ENCODE measurements at regions not wholly inside any gene's neighbourhood (a gene's known extent, or its start where the extent isn't known, plus 50 kb on each side); places are given as distances from the start of the nearest gene placed in this dataset.

GRCh38 chr1:198864695-198865094, 225.9 kb downstream of the PTPRC start:
- no peak for TF ChIP-seq GABPA (IDR thresholded peaks at IDR 0.05; ENCODE audit: low read depth)
- TF ChIP-seq CTCF (IDR thresholded peaks at IDR 0.05; ENCODE audit: insufficient read depth, low read length): no peak

Measured in HL-60 (cell line).